Kidney epithelial cell (primary cell): ENCODE measurements at regions not wholly inside any gene's neighbourhood (a gene's known extent, or its start where the extent isn't known, plus 50 kb on each side); places are given as distances from the start of the nearest gene placed in this dataset.

ENCODE experiments used
- DNase-seq: peaks from one replicate; pipeline ENCODE4 v3.0.0-alpha.2; 2010; ENCODE audit warnings: low read depth
- H3K27me3 ChIP-seq: 2 replicates; pipeline ENCODE4 v1.6.0; 2011; ENCODE audit warnings: low read length; ENCODE audit not compliant: control insufficient read depth, insufficient read depth
- H3K36me3 ChIP-seq: 2 replicates; pipeline ENCODE4 v1.5.1; 2011; ENCODE audit warnings: low read length; ENCODE audit not compliant: control insufficient read depth, insufficient read depth
- H3K4me3 ChIP-seq: 2 replicates; pipeline ENCODE4 v1.5.1; 2011; ENCODE audit warnings: low read depth, mild to moderate bottlenecking, control low read depth, low read length
- TF ChIP-seq, protein P1 (sequence below): IDR thresholded peaks from 2 replicates; pipeline ENCODE4 v1.5.1; 2011; ENCODE audit warnings: mild to moderate bottlenecking, moderate library complexity, low read length, control low read depth, inconsistent platforms; ENCODE audit not compliant: insufficient read depth, poor library complexity, severe bottlenecking

DNA sequence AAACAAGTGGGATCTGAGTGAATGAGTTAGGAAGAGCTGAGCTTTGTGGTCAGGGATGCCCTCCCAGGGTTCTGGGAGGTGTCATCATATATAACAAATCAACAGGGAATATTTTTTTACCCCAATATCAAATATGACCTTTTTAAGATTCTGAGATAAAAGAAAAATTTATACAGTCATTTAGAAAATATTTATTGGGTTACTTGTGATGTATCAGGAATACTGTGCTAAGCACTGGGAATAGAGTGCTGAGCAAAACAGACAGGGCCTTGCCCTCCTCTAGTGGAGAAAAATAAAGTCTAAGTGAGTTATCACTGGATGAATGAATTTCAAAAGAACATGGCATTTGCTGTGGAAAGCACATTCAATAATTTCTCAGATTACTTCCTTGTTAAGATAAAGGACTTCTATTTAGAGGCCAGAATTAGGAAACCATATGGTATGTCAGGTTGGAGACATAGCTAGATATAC is 102.9 kb downstream of the BOD1 start:
- H3K36me3 ChIP-seq = no peaks in the 10 kb centered on the region
- no peak overlapping the region for H3K4me3 ChIP-seq
- TF ChIP-seq, protein P1, sequence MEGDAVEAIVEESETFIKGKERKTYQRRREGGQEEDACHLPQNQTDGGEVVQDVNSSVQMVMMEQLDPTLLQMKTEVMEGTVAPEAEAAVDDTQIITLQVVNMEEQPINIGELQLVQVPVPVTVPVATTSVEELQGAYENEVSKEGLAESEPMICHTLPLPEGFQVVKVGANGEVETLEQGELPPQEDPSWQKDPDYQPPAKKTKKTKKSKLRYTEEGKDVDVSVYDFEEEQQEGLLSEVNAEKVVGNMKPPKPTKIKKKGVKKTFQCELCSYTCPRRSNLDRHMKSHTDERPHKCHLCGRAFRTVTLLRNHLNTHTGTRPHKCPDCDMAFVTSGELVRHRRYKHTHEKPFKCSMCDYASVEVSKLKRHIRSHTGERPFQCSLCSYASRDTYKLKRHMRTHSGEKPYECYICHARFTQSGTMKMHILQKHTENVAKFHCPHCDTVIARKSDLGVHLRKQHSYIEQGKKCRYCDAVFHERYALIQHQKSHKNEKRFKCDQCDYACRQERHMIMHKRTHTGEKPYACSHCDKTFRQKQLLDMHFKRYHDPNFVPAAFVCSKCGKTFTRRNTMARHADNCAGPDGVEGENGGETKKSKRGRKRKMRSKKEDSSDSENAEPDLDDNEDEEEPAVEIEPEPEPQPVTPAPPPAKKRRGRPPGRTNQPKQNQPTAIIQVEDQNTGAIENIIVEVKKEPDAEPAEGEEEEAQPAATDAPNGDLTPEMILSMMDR = no peak
- no peak for DNase-seq
- no peaks in the 10 kb centered on the region for H3K27me3 ChIP-seq

DNA sequence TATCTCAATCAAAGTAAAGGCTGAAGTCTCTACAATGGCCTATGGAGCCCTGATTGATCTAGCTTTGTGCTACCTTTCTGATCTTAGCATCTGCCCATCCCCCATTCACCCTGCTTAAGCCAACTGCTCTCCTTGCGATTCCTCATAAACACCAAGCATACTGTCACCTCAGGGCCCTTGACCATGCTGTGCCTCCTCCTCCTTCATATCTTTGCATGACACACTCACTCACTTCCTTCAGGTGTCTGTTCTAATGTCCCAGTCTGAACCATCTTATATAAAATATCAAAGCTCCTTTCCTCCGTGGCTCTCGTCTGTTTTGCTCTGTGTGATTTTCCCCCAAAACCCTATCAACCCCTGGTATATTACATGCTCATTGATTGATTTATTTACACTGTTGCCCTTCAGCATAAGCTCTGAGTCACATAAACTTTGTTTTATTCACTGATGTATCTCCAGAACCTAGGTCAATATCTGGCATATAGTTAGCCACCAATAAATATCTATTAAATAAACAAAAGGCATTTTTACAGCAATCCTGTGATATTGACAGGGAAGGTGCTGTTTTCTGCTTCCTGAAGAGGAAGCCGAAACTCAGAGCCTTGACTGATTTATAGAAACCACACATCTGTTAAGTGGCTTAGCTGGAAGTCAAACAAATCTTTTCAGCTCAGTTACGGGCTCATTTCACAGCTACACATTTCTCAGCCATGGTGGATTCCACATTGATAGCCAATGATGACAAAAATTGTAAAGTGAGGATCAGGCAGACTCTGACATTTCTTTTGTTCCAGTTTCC is 103.6 kb downstream of the BOD1 start:
- TF ChIP-seq, protein P1 = no peak
- H3K4me3 ChIP-seq = no peak overlapping the region
- H3K36me3 ChIP-seq = no peaks in the 10 kb centered on the region
- DNase-seq = no peak
- H3K27me3 ChIP-seq = no peaks in the 10 kb centered on the region

DNA sequence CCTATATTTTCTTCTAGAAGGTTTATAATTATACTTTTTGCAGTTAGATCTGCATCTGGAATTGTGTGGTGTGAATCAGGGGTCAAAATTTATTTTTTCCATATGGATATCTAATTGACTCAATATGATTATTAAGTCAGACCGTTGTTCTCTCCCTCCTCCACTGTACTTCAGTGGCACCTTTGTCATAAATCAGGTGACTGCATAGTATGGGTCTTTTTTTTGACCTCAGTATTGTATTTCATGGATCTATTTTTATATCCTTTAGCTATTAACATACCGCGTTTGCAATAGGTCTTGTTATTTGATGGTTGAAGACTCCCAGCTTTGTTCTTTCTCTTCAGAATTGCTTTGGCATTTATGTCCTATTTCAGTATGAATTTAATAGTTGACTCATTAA is 107.4 kb downstream of the BOD1 start:
- TF ChIP-seq, protein P1 = no peak
- no peak overlapping the region for H3K4me3 ChIP-seq
- H3K36me3 ChIP-seq = no peaks in the 10 kb centered on the region
- H3K27me3 ChIP-seq = no peaks in the 10 kb centered on the region
- DNase-seq = no peak

GRCh38 chr5:173507171-173507570 is 109.3 kb downstream of the BOD1 start:
- Histone ChIP-seq H3K36me3 (no peaks in the 10 kb centered on the region), H3K27me3 (no peaks in the 10 kb centered on the region), H3K4me3 (no peak overlapping the region)
- DNase-seq = no peak
- TF ChIP-seq, protein P1 = no peak

DNA sequence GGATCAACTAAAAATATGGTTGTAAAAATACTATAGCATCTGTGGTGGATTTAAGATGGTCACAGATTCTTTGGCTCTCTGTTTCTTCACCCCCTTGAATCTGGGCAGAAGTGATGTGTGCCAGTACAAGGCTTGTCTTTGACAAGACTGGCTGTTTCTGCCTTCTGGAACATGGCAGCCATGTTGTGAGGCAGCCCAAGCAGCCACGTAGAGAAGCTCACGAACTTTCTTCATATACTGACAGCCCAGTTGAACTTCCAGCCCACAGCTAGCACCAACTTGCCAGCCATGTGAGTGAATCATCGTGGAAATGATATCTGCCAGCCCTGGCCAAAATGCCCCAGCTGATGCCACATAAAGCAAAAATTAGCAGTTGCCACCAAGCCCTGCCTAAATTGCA is 110.8 kb downstream of the BOD1 start:
- H3K27me3 ChIP-seq = no peaks in the 10 kb centered on the region
- no peak overlapping the region for H3K4me3 ChIP-seq
- no peak for DNase-seq
- TF ChIP-seq, protein P1 = no peak
- no peaks in the 10 kb centered on the region for H3K36me3 ChIP-seq

- no peak overlapping the region for H3K4me3 ChIP-seq
- no peaks in the 10 kb centered on the region for H3K27me3 ChIP-seq
- DNase-seq = no peak
- TF ChIP-seq, protein P1 = no peak
- no peaks in the 10 kb centered on the region for H3K36me3 ChIP-seq
Observed at GRCh38 chr5:173501922-173502321, 114.5 kb downstream of the BOD1 start.
